ENCODE measurements at regions not wholly inside any gene's neighbourhood (a gene's known extent, or its start where the extent isn't known, plus 50 kb on each side); places are given as distances from the start of the nearest gene placed in this dataset.
A peak's percentile ranks its signal among the peaks of the same experiment; 100 is the strongest.
"Not testable (repeated sequence)": the region's sequence is repeated elsewhere in the genome, so short reads cannot be mapped to it uniquely, and the experiment has no call there.

DNA sequence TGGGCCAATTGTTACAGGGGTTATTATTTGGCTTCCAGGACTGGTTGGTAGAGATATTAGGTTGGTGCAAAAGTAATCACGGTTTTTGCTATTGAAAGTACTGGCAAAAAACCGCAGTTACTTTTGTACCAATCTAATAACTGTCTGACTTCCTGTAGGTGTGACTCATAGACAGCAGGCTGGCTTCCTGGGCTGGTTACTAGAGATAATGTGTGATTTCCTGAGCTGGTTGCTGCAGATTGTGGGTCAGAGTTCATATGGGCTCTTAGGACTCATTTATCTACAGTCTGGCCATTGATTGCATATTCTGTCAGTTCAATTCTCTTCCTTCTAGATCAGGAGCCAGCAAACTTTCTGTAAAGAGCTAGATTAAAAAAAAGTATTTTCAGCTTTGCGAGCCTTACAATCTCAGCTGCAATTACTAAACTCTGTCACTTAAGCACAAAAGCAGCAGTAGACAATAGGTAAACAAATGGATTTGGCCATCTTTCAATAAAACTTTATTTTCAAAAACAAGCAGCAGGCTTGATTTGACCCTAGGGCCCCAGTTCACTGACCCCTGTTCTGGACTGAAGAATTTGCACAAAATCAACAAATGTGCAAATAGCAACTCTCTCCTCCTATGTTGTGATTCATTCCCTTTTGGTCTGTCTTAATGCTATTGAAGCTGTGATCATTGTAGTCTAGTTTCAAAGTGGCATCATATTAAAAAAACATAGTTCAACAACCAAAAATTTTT, 50.8 kb upstream of the BOD1L1 start:
- no peak for DNase-seq

DNA sequence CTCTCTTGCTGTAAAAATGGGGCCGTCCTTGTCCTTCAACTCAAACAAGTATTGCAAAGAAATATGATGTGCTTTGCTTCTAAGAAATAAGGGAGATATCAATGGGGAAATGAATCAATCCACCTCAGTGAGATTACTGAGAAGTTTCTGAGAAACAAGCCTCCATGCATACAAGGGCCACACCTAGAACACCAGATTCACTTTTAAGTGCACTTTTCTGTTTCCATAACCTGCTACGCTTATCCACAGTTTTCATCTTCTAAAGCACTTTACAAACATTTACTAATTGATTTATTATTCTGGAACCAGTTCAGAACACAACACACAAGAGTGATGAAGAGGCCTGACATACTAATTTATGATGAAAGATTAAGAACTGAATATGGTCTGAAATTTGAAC, 54.0 kb upstream of the BOD1L1 start:
- DNase-seq, result no peak

DNA sequence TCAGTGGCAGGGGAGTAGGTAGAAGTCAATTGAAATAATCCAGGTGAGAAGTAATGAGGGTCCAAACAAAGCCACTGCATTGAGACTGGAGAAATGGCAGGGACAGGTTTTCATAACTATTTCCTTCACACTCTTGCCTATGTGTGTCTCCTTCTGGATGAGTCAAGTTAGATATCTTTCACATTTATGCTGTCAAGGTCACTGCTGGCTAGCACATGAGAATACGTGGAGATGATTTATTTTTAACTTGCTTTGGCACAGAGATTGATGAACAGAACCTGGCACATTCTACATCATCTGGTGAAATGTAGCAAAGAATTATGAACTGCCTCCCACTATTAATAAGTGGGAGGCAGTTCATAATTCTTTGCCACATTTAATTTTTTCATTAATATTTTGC, 66.7 kb upstream of the BOD1L1 start:
- no peak for DNase-seq

DNA sequence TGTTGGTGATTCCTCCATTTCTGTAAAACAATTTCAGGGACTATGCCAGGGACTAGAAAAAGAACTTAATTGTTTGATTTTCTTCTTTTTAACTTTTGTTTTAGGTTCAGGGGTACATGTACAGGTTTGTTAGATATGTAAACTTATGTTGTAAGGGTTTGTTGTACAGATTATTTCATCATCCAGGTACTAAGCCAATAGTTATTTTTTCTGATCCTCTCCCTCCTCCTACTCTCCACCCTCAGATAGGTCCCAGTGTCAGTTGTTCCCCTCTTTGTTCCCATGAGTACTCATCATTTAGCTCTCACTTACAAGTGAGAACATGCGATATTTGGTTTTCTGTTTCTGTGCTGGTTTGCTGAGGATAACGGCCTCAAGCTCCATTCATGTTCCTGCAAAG, 70.8 kb upstream of the BOD1L1 start:
- no peak for DNase-seq

DNA sequence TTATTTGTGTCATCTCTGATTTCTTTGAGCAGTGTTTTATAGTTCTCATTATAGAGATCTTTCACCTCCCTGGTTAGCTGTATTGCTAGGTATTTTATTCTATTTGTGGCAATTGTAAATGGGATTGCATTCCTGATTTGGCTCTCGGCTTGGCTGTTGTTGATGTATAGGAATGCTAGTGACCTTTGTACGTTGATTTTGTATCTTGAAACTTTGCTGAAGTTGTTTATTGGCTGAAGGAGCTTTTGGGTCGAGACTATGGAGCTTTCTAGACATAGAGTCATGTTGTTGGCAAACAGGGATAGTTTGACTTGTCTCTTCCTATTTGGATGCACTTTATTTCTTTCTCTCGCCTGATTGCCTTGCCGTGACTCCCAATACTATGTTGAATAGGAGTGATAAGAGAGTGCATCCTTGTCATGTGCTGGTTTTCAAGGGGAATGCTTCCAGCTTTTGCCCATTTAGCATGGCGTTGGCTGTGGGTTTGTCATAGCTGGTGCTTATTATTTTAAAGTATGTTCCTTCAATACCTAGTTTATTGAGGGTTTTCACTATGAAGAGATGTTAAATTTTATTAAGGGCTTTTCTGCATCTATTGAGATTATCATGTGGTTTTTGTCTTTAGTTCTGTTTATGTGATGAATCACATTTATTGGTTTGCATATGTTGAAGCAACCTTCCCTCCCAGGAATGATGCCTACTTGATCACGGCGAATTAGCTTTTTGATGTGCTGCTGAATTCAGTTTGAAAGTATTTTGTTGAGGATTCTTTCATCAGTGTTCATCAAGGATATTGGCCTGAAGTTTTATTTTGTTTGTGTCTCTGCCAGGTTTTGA, 72.7 kb upstream of the BOD1L1 start:
- DNase-seq, result no peak

DNA sequence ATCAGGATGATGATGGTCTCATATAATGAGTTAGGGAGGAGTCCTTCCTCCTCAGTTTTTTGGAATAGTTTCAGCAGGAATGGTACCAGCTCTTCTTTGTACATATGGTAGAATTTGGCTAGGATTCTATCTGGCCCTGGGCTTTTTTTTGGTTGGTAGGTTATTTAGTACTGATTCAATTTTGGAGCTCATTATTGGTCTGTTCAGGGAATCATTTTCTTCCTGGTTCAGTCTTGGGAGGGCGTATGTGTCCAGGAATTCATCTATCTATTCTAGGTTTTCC, 73.3 kb upstream of the BOD1L1 start:
- not testable (repeated sequence) for DNase-seq

DNA sequence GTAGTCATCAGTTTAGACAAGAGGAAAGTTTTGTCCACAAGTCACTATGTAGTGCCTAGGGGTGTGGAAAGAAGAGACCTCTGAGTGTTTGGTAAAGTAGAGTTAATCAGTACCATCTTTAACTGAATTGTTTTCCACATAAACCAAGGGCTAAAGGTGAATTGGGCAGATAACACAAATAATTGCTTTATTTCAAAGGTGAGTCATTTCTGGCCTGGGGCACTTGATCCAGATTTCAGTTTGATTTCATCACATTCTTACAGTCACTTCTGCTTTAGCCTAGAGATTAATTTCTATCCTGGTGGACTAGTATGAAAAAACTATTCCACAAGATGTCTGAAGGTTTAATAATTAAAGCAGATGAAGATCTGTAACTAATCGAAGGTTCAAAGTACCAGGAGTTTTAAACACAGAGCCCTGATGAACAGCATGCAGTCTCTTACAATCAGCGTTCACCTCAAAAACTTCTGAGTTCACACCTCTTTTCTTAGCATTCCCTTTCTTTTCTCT, 74.5 kb upstream of the BOD1L1 start:
- DNase-seq, result no peak

DNA sequence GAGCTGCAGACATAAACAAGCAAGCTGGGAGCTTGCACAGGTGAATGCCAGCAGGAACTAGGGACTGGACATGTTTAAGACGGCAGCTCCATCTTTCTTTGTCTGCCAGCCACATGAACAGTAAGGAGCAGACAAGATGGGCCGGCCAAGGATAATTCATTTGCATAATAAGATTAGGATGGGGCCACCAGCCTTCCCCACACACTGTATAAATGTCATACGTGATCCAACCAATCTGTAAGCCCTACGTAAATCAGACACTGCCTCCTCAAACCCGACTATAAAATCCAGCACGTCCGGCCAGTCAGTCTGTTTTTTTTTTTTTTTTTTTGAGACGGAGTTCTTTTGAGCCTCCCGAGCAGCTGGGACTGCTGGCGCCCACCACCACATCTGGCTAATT, 75.6 kb upstream of the BOD1L1 start:
- DNase-seq, result no peak

DNA sequence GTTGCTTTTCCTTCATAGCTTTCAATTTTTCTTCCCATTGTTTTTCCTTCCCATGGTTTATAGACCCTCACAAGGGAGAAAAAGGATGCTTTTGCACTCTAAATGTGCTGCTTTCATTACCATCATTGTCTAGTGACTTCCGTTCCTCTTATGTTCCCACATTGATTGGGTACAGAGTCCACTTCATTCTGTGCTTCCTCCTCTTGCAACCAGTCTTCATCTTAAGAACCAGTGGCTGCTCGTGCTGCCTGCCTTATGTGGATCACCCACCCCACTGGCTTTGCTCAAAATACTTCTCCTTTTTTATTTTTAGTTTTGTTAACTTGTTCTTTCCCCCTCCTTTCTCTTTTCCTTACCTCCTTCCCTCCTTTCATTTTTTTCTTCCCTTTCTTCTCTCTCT, 76.5 kb upstream of the BOD1L1 start:
- no peak for DNase-seq

DNA sequence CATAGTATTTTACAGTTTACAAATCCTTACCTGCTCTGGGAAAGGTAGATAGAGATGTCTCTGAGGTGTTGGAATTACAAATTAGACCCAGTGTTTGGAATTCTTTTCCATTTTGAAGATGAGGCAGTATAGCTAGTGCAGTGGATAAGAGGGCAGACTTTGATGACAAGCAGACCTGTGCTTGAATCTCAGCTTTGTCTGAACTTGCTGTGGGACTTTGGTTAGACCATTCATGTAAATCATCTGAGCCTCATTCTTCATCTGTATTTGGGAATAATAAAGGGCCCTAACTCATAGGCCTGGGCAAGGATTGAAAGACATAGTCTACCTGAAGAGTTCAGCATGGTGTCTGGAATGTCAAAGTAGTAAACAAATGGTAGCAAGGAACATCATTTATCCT, 77.2 kb upstream of the BOD1L1 start:
- no peak for DNase-seq

DNA sequence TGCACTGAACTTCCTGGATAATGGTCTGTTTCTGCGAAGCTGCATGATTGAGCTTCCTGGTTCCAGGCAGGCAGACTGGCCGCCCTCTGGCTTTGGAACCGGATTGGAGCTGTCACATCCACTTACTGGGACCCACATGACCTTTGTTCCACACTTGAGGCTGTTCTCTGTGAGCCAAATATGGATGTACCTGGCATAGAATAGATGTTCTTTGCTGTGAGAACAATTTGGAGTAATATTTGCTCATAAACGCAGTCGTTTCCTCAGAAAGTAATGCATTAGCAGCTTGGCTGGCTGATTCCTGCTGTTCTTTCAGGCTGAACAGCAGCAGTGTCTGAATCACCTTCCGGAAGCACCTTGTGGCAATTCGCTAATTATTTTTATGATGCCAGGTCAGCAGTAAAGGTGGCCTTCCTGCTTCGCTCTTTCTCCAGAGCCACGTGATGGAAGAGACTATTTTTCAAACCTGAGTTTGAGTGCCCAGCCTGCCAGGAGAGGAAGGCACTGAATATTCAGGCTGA, 78.1 kb upstream of the BOD1L1 start:
- DNase-seq, result peak; percentile 26

DNA sequence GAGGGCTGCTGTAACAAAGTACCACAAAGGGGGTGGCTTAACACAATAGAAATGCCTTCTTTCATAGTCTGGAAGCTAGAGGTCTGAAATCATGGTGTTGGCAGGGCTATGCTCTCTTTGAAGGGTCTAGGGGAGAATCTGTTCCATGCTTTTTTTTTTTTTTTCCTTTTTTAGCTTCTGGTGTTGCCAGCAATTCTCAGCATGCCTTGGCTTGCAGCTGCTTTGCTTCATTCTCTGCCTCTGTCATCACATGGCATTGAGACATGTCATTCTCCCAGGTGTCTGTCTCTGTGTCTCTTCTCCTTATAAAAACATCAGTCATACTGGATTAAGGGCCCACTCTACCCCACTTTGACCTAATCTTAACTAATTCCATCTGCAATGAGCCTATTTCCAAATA, 78.6 kb upstream of the BOD1L1 start:
- DNase-seq, result no peak

DNA sequence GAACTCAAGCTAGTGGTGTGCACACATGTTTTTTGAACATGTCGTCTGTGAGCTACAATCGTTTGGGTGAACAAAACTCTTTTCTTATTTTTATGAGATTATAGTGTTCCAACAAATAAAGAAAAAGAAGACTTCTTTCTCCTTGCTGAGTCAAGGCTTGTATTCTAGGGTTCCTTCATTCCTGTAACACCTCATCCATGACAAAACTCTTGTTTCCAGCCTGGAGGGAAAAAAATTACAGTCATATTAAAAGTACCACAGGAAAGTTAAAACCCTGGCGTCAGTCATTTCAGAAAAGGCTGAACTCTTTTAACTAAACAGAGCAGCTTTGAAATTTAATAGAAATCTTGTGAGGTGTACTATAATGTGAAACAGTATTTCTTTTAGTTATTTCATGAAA, 79.2 kb upstream of the BOD1L1 start:
- DNase-seq, result no peak

DNA sequence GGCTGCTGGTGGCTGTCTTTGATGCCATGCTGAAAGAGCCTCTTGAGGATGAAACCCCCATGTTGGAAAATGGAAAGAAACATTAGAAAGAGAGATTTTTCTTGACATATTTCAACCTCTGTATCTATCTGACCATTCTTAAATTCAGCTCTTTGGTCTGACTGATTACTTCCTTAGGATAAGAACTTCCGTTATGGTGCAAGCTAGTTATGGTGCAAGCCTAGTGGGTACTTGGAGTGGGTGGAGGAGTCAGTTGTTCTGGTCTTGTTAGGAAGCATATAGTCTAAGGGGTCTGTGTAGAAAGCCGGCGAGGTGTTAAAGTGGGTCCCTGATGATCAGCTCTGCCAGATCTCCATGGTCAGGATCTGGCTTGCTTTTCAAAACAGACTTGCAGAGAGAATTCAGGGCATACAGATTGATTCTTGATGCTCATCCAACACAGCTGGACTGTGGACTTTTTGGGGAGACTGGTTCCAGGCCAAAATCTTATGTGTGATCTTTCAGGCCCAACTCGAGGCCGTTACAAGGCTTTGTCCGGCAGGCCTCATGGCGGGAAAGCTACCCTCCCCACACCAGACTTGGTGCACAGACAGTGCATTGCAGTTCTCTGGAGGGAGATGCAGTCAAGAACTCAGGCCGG, 82.8 kb upstream of the BOD1L1 start:
- no peak for DNase-seq

DNA sequence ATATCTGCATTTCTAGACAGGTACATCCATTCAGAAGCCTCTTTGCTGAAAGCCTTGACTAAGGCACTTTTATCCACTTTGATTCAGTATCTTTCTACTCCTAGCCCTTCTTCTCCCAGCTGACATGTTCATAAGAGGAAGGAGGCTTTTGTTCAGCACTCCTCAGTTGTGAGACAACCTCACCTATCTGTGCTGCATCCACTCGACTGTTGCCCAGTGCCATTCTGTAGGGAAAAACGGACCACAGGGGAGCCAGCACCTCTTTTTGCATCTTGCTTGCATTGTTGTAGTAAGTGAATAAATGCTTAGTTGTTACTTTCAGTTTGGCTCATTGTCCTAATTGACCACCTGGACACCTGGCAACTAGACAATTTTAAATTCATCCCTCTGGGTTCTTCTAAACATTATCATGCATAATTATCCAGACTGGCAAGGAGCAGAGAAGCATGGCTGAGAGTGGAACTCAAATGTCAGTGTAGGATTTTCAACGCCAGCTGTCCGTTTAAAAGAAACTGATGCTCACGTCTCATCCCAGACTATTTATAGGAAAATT, 83.8 kb upstream of the BOD1L1 start:
- no peak for DNase-seq

DNA sequence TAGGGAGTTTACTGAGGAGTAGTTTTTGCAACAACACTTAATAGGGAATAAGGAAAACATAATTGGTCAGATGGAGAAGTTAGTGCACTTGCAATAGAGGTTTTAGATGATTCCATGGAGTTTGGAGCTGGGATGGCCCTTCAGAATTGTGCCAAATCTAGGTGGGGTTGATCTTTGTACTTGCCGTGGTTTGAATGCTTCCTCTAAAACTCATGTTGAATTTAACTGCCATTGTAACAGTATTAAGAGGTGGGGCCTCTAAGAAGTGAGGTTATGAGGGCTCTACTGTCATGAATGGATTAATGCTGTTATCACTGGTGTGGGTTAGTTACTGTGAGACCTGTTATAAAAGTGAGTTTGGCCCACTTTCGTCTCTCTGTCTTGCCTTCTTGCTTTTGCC, 94.4 kb upstream of the BOD1L1 start:
- no peak for DNase-seq

DNA sequence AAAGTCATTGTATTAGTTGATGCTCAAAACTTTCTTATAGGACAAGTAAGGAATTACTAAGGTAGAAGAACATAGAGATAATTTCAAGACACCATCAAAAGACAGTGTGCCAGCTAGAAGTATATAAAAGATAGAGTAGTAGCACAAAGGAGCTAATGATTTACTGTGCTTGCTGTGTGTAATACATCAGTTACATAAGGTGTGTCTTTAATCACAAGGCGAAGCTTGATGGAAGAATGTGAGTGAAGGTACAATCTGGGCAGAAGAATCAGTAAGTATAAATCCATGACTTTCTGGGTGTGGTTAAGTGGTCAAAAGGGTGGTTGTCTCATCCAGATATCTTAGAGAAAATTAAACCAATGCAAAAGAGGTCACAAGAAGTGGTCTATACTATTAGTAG, 95.1 kb upstream of the BOD1L1 start:
- no peak for DNase-seq

DNA sequence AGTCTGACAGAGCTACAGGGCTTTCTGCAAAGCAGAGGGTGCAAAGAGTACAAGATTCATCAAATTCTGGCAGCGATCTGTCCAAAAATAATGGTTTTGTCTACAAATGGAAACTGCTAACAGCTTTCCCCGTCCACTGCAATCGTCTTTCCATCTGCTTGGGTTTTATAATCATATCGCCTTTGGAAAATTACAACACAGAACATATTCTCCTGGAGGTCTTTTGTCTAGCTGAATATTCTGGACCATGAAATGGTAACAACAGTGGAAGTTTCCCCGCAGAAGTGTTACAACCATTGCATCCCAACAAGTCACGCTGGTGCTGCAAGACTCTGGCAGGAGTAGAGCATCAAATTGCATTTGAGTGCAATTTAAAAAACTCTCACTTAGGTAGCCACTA, 101.2 kb upstream of the BOD1L1 start:
- no peak for DNase-seq

DNA sequence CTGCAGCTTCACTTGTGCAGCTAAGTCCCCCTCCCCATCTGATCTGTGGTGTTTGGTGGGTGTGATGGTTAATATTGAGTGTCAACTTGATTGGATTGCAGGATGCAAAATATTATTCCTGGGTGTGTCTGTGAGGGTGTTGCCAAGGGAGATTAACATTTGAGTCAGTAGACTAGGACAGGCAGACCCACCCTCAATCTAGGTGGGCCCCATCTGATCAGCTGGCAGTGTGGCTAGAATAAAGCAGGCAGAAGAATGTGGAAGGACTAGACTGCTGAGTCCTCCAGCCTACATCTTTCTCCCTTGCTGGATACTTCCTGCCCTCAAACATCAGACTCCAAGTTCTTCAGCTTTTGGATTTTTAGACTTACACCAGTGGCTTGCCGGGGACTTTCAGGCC, 103.5 kb upstream of the BOD1L1 start:
- no peak for DNase-seq

DNA sequence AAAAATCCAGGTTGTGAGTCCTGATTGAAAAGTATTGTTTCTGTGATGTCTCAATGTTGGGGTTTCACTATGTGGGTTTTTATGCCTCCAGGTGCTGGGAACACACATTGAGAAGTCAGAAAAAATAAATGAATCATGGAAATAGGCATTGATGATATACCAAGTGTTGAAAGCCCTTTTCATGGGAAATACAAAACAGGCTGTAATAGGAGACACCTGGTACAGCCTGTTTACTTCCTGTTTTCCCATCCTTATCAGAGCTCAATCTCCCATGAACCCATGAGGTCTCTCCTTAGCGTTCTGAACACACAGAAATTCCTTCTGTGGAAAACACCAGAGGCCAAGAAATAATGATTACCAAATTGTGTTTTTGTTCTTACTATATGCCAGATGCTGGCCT, 106.3 kb upstream of the BOD1L1 start:
- DNase-seq, result no peak

DNA sequence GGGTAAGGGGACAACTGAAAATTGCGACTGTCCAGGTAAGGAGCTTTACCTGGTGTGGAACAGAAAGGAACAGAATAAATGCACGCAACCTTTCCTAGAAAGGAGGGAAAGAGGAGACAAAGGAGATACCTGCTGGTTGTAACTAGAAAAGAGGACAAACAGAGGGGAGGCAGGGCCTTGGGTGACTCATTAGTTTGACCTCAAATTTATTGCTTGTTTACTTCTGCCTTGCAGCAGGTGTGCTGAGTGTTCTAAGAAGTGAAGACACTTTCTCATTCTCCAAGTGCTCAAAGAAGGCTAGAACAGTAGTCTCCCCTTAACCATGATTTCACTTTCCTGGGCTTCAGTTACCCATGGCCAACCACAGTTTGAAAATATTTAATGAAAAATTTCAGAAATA, 123.1 kb upstream of the BOD1L1 start:
- no peak for DNase-seq

DNA sequence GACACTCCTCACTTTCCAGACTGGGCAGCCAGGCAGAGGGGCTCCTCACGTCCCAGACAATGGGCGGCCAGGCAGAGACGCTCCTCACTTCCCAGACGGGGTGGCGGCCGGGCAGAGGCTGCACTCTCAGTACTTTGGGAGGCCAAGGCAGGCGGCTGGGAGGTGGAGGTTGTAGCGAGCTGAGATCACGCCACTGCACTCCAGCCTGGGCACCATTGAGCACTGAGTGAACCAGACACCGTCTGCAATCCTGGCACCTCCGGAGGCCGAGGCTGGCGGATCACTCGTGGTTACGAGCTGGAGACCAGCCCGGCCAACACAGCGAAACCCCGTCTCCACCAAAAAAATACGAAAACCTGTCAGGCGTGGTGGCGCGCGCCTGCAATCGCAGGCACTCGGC, 134.1 kb upstream of the BOD1L1 start:
- not testable (repeated sequence) for DNase-seq

DNA sequence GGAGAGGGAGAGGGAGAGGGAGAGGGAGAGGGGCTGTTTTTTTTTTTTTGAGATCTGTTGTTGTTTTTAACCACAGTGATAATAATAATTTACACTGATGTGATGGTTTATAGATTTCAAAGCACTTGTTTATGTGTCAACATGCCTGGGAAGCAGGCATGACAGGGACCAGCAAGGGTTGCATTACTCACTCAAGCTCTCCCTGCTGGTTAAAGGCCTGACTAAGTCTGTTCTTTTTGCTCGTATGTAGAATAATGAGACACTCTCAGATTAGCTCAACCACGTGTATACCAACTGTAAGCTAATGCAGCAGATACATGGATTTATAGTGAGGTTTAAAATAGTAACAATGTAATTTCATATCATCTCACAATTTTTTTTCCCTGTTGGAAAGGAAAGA, 134.6 kb upstream of the BOD1L1 start:
- DNase-seq, result no peak

Measured in right kidney (tissue), 1 donor.